ENCODE measurements at regions not wholly inside any gene's neighbourhood (a gene's known extent, or its start where the extent isn't known, plus 50 kb on each side); places are given as distances from the start of the nearest gene placed in this dataset.

DNA sequence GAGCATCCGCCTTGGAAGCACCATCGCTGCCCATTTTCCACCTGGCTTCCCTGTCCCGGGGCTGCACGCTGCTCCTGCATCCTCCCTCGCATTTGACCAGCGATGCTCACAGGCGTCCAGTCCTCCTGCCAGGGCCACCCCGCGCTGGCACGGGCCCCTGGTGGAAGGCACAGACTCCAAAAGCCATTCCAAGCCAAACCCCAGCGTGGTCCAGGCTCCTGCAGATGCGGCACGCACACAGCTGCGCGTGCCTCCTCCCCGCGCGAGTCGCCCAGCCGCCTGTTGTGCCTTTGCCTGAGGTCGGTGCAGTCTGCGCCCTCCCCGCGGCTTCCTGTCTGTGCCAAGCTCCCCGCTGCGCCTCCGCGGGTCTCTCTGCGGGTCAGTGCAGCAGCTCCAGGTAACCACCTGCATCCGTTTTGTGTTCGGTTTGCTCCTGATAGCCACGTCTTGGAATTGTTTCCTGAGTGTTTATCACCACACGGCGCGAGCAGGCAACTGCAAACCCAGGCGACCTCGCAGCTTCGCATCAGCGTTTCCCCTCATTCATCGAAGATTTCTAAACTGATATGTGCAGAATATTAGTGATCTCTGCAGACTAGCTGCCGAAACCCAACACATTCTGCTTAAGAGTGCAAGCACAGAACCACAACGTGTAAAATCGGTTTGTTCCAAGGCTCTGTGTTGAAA lies 65.2 kb upstream of the SALL3 start:
- no peak overlapping the region for H3K4me3 ChIP-seq (ENCODE audit: low read depth, low read length)
- DNase-seq (ENCODE audit: low read depth) = no peak
- TF ChIP-seq, protein P1, sequence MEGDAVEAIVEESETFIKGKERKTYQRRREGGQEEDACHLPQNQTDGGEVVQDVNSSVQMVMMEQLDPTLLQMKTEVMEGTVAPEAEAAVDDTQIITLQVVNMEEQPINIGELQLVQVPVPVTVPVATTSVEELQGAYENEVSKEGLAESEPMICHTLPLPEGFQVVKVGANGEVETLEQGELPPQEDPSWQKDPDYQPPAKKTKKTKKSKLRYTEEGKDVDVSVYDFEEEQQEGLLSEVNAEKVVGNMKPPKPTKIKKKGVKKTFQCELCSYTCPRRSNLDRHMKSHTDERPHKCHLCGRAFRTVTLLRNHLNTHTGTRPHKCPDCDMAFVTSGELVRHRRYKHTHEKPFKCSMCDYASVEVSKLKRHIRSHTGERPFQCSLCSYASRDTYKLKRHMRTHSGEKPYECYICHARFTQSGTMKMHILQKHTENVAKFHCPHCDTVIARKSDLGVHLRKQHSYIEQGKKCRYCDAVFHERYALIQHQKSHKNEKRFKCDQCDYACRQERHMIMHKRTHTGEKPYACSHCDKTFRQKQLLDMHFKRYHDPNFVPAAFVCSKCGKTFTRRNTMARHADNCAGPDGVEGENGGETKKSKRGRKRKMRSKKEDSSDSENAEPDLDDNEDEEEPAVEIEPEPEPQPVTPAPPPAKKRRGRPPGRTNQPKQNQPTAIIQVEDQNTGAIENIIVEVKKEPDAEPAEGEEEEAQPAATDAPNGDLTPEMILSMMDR (conservative IDR thresholded peaks at IDR 0.05; ENCODE audit: low read depth, low read length) = no peak

DNA sequence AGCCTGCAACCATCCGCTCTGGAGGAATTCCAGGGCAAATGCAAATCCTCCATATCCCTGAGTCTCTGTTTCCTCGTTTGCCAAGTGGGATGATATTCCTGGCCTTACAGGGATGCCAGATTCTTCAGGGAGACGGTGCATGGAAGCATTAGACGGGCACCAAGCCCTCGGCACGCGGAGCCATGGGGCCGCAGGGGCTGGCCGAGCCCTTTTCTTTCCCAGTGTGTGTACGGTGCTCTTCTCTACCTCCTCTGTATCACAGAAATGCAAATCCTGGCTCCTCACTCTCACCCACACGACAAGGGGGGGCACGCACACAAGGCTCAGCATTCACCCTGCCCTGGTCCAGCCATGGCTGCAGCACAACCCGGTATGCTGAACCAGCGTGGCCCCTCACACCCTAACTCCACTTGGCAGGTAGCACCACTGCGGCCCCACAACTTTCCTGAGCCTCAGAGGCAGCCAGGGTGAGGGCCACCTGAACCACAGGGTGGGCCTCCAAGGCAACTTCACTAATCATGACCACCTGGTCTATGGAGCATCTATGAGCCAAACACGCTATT lies 64.1 kb upstream of the SALL3 start:
- TF ChIP-seq, protein P1 (conservative IDR thresholded peaks at IDR 0.05; ENCODE audit: low read depth, low read length) = no peak
- H3K4me3 ChIP-seq (ENCODE audit: low read depth, low read length) = no peak overlapping the region
- DNase-seq (ENCODE audit: low read depth) = no peak

DNA sequence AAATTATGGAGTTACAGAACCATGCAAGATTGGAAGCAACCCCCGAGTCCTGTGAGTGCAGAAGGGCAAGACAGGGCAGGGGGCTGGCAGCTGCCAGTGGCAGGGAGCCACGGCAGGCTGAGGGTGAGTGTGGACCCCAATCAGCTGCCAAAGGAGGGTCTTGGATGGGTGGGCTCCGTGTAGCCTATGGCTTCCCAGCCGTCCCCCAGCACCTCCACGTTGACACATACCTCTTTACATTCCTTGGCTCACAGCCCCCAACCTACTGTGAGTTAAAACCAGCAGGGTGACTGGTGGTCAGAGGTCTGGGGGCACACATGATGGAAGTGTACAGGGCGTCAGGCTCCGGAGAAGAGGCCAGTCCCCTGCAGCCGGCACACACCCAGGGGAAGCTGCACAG lies 60.9 kb upstream of the SALL3 start:
- no peak for DNase-seq (ENCODE audit: low read depth)
- H3K4me3 ChIP-seq (ENCODE audit: low read depth, low read length) = no peak overlapping the region
- TF ChIP-seq, protein P1 (conservative IDR thresholded peaks at IDR 0.05; ENCODE audit: low read depth, low read length) = no peak

DNA sequence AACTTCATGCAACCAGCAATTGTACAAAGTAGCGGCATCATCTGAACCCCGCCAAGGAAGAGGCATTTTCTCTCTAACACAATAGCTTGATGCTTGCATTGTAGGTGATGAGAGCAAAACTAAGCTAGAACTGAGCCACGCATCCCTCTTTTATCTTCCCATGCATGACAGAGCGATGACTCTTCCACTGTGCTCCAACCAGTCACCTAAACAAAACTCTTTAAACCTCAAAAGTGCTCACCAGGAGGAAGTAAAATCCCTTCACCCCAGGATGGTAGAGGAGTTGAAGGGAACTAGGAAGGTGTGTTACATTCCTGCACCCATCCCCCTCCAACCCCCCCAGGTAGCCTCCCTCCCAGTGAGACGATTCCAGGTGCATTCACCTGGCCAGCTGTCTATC lies 59.7 kb upstream of the SALL3 start:
- DNase-seq (ENCODE audit: low read depth) = no peak
- TF ChIP-seq, protein P1 (conservative IDR thresholded peaks at IDR 0.05; ENCODE audit: low read depth, low read length) = no peak
- no peak overlapping the region for H3K4me3 ChIP-seq (ENCODE audit: low read depth, low read length)

DNA sequence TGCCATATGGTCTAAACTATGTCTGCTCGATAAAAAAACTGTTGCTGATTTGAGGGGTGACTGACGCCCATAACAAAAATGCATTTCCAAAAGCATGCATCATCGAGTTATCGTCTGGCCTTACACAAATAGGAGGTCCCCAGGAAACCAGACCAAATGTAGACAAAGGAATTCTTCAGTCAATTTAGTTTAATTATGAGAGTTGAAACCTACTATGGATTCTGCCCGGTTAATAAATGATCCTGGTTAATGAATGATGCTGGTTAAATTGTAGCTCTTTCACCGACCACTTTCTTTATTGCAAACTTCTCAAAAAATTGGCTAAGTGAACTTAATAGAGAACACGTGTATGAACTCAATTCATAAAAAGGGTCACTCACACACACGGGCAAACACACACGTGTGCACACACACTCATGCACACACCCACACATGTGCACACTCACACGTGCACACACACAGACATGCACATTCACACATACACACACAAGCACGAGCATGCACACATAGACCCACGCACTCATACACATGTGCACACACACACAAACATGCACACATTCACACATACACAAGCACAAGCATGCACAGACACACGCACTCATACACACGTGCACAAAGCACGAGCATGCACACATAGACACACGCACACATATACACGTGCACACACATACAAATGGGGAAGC lies 59.0 kb upstream of the SALL3 start:
- DNase-seq (ENCODE audit: low read depth) = no peak
- TF ChIP-seq, protein P1 (conservative IDR thresholded peaks at IDR 0.05; ENCODE audit: low read depth, low read length) = no peak
- no peak overlapping the region for H3K4me3 ChIP-seq (ENCODE audit: low read depth, low read length)

DNA sequence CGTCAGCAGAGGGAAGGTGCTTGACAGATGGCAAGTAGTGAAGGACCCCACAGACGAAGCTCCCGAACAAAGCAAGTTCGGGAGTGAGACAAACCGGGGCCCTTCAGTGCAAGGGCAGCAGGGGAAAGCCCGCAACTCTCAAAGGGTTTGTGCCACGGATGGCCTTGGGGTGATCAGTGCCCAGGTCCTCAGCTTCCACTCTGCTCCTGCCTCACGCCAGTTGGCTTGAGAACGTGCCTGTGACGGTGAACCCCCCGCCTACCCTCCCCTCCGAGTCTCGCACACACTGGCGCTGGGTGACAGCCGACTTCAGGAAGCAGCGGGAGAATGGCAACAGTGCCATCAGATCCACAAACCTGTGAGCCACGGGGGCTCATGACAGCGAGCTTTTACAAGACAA lies 56.8 kb upstream of the SALL3 start:
- DNase-seq (ENCODE audit: low read depth) = no peak
- H3K4me3 ChIP-seq (ENCODE audit: low read depth, low read length) = no peak overlapping the region
- TF ChIP-seq, protein P1 (conservative IDR thresholded peaks at IDR 0.05; ENCODE audit: low read depth, low read length) = no peak
